NCI-H1105 treated with DMSO at 0.1 percent for 48 hours (cell line): ENCODE measurements at regions not wholly inside any gene's neighbourhood (a gene's known extent, or its start where the extent isn't known, plus 50 kb on each side); places are given as distances from the start of the nearest gene placed in this dataset.

Experiments used
- DNase-seq: peaks from one replicate; lab custom pipeline; 2025; lab: John Stamatoyannopoulos, UW

- no peak for DNase-seq
Measured at GRCh38 chr7:156223935-156224832, 411.9 kb upstream of the SHH start.

DNA sequence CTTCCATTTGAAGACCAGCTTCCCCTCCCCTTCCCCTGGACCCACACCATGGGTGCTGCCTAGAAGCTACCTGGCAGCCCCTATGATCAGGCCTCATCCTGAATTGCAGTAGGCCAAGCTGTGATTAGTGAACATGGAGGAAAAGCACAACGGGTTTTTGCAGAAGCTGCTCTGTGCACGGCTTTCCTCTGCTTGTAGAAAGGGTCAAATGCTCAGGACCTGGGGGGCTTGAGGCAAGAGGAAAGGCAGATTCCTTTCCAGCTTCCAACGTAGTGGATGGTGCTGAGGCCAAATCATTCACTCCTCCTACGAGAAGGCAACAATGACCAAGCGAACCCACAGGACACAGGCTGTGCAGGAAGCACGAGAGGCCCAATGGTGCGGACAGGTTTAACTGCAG is 410.3 kb upstream of the SHH start:
- DNase-seq: no peak

GRCh38 chr7:156222151-156222550 is 409.9 kb upstream of the SHH start:
- no peak for DNase-seq

DNA sequence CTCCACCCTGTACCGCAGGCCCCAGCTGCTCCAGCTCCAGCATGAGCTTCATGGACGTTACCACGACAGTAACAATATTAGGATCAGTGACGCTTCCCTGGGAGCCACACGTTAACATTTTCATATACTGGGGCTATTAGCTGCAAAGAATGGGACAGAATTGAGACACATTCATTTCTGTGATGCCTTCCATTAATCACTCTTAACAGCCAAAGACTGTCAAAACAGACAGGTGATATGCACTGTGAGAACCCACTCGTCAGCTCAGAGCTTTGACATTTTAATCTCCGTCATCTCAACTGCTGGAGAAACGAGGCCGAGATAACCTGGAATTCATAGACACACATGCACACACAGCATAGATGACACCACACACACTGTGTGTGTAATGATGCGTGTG is 408.4 kb upstream of the SHH start:
- DNase-seq: no peak

DNA sequence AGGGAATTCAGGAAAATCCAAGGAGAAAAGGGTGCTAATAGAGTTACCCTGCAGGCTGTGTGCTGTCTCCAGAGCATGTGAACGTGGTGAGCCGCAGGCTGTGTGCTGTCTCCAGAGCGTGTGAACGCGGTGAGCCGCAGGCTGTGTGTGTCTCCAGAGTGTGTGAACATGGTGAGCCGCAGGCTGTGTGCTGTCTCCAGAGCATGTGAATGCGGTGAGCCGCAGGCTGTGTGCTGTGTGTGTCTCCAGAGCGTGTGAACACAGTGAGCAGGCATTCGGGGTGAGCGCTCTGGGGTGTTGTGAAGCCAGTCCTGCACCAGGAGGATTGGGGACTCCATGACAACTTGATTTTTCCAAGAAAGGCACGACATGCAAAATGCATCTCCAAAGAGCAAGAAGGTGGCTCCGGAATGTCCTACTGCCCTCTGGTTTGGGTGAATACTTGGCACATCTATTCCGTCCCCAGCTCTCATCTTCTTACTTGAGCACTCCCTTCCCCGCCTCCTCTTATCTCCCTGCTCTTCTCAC is 407.9 kb upstream of the SHH start:
- no peak for DNase-seq

DNA sequence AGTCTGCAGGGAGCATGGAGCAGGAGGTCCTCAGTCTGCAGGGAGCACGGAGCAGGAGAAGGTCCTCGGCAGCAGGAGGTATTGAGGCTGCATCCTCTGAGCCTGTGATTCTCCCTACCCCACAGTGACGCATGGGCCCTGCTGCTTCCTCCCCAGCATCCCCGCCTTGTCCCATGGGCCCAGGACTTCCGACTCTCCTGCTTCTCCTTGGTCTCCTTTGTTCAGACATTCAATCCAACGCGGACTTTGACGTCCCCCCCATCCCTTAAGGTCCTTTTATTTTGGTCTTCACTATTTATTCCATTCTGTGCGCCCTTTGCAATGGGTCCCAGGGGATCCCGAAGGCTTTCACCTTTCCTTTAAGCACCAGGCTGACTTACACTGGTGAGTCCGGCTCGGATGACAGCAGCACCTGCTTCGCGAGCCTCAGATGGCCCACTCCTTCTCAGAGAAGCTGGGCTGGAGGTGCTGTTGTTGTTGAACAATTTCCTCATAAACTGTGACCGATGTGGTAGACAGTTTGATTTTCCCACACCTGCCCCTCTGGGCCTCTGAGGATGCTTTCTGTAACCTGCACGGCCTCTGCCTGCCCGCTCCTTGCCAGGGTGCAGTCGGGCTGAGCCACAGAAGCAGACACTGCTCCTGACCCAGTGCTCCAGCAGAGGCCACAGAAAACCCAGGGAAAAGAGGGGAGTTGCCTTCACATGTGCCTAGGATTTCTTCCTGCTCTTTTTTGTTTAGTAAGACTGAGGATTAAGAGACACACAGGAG is 407.2 kb upstream of the SHH start:
- DNase-seq: no peak

GRCh38 chr7:156218544-156219306 is 406.5 kb upstream of the SHH start:
- DNase-seq: no peak

- no peak for DNase-seq
Measured at GRCh38 chr7:156217803-156218202, 405.5 kb upstream of the SHH start.

DNA sequence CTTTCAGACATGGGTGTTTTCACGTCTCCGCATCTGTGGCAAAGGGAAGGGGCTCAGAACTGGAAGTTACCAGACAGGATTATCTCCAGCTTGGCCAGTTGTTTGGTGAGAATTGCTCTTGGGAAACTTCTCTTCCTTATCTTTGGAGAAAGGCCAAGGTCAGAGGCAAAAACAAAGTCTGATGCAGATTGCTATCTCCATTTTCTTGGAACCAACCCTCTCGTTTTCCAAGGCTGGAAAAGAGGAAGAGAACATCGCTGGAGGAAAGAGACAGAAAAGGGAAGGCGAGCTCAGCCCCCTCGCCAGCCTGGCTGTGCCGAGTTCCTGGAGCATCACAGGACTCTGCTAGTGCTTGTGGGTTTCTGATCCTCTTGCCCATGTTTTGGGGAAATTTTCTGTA is 396.8 kb upstream of the SHH start:
- no peak for DNase-seq

DNA sequence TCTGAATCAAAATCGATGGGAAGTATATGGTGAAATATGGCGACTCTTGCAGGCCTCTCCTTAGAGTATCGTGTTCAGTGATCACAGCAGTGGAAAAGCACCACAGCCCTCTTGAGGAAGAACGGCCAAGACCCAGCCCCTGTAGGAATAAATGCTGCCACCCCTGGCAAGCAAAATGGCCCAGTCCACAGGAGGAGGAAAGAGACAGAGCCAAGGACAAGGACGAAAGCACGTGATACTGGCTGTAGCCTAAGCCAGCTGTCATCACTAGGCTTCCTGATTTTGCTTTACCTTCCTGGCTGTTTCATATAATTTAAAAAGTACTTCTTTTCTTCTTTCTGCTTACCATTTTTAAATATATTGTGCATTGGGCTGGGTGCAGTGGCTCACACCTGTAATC is 395.0 kb upstream of the SHH start:
- DNase-seq: no peak

DNA sequence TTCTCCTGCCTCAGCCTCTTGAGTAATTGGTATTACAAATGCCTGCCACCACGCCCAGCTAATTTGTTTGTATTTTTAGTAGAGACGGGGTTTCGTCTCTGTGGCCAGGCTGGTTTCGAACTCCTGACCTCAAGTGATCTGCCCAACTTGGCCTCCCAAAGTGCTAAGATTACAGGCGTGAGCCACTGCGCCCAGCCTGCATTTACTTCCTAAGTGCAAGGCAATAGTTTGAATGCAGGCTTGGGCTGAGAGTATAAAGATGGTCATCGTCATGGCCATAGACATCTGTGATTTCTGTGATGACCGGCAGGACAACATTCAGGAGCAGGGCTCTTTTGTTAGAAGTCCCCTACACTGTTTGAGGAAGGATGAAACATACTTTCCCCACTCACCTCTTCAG is 393.9 kb upstream of the SHH start:
- DNase-seq: no peak

DNA sequence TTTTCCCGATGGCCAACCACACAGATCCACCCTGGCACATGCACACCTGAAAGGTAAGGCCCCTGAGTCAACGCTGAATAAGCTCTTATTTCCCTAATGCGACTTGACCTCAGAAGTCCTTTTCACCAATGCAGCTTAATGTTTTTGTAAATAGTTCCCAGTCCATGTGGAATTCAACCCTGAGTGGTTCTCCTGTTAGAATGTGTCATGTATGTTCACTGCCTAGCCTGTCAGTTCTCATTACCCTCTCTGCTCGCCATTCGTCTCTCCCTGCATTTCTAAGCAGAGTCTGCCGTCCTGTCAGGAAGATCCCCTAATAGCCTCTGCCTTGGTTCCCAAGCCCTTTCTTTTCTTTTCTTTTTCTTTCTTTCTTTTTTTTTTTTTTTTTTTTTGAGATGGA is 392.6 kb upstream of the SHH start:
- no peak for DNase-seq

DNA sequence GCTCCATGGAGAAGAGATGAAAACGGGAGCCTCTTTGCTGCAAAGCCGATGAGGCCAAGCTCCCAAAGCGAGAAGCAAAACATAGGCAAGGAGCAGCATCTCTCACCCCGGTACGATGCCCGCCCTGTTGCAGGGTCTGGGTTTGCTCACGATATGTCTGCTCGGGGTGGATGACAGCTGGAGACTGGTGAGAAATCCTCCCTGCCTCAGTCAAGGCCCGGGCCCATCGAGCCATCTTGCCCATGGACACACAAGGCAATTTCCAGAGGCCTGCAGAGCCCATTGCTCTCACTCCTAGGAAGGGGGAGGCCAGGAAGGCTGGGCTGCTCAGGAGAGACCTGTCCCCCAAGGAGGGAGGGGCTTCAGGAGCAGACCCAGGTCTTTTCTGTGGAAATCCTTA is 391.7 kb upstream of the SHH start:
- DNase-seq: no peak

DNA sequence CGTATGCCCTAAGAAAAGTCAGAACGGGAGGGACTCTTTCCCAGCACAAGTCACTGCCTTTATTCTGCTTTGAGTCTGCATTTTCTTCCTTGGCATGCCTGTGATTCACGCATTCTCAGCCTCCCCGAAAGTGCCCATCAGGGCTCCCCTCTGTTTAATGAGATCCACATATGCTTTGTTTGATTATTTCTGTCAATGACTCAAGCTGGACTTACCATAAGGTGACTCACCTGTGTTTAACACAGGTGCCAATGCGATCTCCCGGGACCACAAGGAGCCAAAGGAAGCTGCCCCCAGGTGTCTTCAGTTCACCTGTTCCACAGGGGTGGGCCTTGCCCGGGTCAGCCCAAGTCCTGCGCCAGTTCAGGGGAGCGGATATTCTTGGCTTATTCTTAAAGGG is 386.0 kb upstream of the SHH start:
- no peak for DNase-seq

GRCh38 chr7:156196649-156197048 is 384.4 kb upstream of the SHH start:
- no peak for DNase-seq

DNA sequence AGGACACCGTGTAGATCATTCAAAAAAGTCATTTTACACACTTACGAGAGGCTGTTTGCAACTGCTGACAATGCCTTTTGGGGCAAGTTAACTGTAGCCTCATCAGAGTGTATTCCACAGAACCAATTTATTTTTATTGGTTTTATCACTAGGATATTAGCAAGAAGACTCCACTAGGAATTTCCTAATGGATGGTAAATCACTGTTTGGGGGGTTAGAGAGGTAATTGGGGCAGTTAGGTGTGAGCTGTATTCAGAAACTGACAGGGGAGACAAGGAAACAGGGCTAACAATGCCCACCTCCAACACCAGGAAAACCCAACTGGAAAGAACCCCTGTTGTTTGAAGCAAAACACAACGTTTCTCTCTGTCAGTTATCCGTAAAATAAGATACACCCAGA is 383.0 kb upstream of the SHH start:
- no peak for DNase-seq

- DNase-seq: no peak
Measured at GRCh38 chr7:156194813-156195212, 382.6 kb upstream of the SHH start.

DNA sequence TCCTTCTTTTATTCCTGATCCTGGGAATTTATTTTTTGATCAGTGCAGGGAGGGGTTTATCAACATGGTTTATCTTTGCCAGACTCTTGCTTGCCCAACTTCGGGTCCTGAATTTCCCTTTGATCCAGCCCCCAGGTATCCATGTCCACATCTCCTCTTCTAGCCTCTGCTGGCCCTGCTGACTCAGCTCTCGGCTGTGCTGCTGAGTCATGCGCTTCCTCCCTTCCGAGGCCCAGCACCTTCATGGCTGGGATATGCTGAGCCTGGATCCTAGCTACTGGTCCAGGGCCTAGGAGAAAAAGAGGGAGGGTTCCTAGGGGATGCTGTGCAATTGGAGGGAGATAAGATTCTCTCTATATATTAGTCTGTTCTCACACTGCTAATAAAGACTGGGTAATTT is 380.7 kb upstream of the SHH start:
- no peak for DNase-seq

DNA sequence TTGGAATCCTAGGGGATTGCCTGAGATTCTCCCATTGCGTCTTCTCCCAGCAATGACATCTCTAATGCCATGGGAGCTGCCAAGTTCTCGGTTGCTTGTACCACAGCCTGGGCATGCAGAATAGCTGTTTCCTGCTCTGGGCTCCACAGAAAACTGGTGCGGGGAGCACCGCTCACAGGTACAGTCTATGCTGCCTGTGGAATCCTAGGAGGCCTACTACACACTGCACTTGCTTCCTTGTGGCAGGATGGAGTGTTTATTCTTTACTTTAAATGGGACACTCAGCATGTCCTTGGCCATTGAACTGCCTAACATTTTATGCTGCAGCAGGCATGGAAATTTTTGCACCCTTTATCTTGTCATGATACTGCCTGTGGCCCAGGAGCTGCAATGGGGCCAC is 378.8 kb upstream of the SHH start:
- DNase-seq: no peak

DNA sequence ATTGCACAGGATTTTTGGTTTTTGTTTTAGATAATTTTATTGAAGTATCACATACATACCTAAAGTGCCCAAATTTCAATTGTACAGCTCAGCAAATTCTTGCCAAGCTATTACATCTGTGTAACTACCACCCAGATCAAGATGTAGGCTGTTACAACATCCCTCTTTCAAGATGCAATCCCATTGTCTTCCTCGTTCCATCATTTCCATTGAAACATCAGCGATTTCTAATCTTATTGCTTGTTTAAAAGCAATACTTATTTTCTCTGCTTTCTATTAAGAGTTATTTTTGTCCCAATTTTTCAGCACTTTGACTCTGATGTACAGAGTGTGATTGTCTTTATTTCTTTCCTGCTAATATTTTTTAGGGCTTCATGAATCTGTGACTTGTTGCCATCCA is 372.8 kb upstream of the SHH start:
- DNase-seq: no peak

- no peak for DNase-seq
Measured at GRCh38 chr7:156184164-156184563, 371.9 kb upstream of the SHH start.

- no peak for DNase-seq
Measured at GRCh38 chr7:156180451-156181229, 368.4 kb upstream of the SHH start.
